Gastroesophageal sphincter (tissue), 3 donors: ENCODE measurements at regions not wholly inside any gene's neighbourhood (a gene's known extent, or its start where the extent isn't known, plus 50 kb on each side); places are given as distances from the start of the nearest gene placed in this dataset.

Experiments
- EP300 ChIP-seq: sonication (generic); formaldehyde crosslinking; IDR thresholded peaks from one replicate; pipeline ENCODE4 v1.6.1; 2017; ENCODE audit warnings: antibody characterized with exemption, mild to moderate bottlenecking
- POLR2A ChIP-seq, 2 donors: fragments of 450-650 bp; IDR thresholded peaks; one replicate each; pipeline ENCODE4 v1.6.1; 2017; ENCODE audit warnings: antibody characterized with exemption in 2 of 2, mild to moderate bottlenecking in 2 of 2, moderate library complexity in 1 of 2
- POLR2AphosphoS5 ChIP-seq: sonication (generic); formaldehyde crosslinking; IDR thresholded peaks from one replicate; pipeline ENCODE4 v1.6.1; 2017; ENCODE audit warnings: antibody characterized with exemption
- TF ChIP-seq, protein P1 (sequence below), 4 experiments: fragments of 200-600 bp in 2 of 4; fragments of 450-650 bp in 2 of 4; sonication (generic) in 1 of 4; IDR thresholded peaks; one replicate each; pipeline ENCODE4 v1.5.1; 2017 to 2019; ENCODE audit warnings: antibody characterized with exemption in 4 of 4, mild to moderate bottlenecking in 2 of 4, moderate library complexity in 2 of 4

DNA sequence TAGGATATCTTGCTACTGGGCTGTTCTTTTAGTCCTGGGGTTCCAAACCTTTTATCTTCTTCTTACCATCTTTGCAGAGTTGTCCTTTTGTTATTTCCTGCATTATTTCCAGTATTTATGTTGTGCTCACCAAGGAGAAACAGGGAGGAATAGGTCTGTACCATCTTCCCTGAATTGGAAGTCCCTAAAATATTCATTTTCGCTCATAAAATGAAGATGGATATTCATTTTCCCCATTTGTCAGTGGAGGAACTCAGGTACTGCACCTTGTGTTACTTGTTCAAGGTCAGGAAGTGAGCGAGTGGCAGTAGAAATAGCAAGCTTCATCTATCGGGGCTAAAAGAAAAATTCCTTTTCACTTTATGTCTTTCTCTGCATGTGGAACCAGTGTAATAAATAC is 989.7 kb downstream of the CDH11 start:
- TF ChIP-seq, protein P1, sequence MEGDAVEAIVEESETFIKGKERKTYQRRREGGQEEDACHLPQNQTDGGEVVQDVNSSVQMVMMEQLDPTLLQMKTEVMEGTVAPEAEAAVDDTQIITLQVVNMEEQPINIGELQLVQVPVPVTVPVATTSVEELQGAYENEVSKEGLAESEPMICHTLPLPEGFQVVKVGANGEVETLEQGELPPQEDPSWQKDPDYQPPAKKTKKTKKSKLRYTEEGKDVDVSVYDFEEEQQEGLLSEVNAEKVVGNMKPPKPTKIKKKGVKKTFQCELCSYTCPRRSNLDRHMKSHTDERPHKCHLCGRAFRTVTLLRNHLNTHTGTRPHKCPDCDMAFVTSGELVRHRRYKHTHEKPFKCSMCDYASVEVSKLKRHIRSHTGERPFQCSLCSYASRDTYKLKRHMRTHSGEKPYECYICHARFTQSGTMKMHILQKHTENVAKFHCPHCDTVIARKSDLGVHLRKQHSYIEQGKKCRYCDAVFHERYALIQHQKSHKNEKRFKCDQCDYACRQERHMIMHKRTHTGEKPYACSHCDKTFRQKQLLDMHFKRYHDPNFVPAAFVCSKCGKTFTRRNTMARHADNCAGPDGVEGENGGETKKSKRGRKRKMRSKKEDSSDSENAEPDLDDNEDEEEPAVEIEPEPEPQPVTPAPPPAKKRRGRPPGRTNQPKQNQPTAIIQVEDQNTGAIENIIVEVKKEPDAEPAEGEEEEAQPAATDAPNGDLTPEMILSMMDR (IDR thresholded peaks at IDR 0.05) = no peak
- TF ChIP-seq POLR2AphosphoS5 (no peak), POLR2A (IDR thresholded peaks at IDR 0.05) (no peak), EP300 (no peak)
